Testis (tissue), 2 donors: ENCODE measurements at regions not wholly inside any gene's neighbourhood (a gene's known extent, or its start where the extent isn't known, plus 50 kb on each side); places are given as distances from the start of the nearest gene placed in this dataset.
A peak's percentile ranks its signal among the peaks of the same experiment; 100 is the strongest.
"Not testable (repeated sequence)": the region's sequence is repeated elsewhere in the genome, so short reads cannot be mapped to it uniquely, and the experiment has no call there.

Experiments used
- DNase-seq: peaks from one replicate; pipeline ENCODE4 v3.0.0-alpha.2; 2019
- H3K27ac ChIP-seq, 2 donors: fragments of 200-600 bp; sonication (generic); one replicate each; pipeline ENCODE4 v1.5.1; 2019
- H3K27me3 ChIP-seq: fragments of 200-600 bp; sonication (generic); one replicate; pipeline ENCODE4 v1.5.1; 2019
- H3K36me3 ChIP-seq: fragments of 200-600 bp; sonication (generic); one replicate; pipeline ENCODE4 v1.5.1; 2017; ENCODE audit warnings: low read depth; ENCODE audit errors: missing control alignments
- H3K4me1 ChIP-seq: fragments of 200-600 bp; sonication (generic); one replicate; pipeline ENCODE4 v1.5.1; 2019
- H3K4me3 ChIP-seq, 2 donors: fragments of 200-600 bp; sonication (generic); one replicate each; pipeline ENCODE4 v1.5.1; 2017 to 2019
- H3K9me3 ChIP-seq: fragments of 200-600 bp; sonication (generic); one replicate; pipeline ENCODE4 v1.5.1; 2017
- POLR2A ChIP-seq: fragments of 450-650 bp; IDR thresholded peaks from one replicate; pipeline ENCODE4 v1.6.1; 2017; ENCODE audit warnings: antibody characterized with exemption, mild to moderate bottlenecking, moderate library complexity
- WGBS, 2 donors: methylation state at CpG; one replicate each; pipeline ENCODE4 v1.1.5; 2018; 5-methylcytosine and 5-hydroxymethylcytosine counted together
- intact Hi-C: fragments of 100-400 bp; cut with DNase I; formaldehyde crosslinking; loops from one replicate; pipeline ENCODE4 v1.15.1; 2023; ENCODE audit warnings: low total_unique reads
- TF ChIP-seq, protein P1 (sequence below), 3 experiments: fragments of 450-650 bp in 2 of 3; fragments of 200-600 bp in 1 of 3; sonication (generic) in 1 of 3; IDR thresholded peaks; one replicate each; pipeline ENCODE4 v1.5.1; 2016 to 2019; ENCODE audit warnings: antibody characterized with exemption in 3 of 3, mild to moderate bottlenecking in 2 of 3, moderate library complexity in 1 of 3

DNA sequence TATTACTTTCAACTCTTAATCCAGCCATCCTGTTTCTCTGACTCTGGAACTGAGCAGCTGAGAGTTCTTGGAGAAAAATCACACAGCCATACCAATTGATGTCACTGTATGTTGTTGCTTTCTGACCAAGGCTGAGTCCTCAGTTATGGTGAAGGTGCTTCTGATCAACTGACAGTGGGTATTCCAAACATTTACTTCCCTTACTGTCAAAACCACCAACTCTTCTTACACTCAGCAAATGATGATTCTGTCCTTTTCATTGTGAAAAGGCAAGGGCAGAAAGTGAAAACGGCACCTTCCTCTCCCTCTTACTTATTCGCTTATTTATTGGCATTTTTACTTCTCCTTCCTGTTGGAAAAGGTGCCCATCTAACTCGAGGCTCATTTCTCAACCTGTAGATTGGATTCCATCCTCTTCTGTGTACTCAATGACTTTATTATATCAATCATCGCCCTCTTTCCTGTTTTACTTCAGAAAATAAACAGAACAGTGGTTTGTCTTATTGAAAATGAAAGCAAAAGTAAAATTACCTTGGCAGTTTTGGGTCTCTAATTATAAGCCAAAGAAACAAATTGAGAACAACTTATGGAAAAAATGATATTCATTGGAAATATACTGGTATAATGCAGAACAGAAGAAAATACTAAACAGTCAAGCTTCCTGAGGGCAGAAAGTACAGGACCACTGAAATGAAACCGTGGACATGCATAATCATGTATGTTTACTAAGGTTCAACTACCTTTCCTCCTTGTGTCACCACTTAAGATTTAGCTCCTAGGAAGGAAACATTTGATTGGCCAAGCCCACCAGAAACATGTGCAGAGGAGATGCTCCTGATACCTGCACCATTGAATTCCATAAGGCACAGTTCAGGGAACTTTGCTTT lies 104.5 kb upstream of the CHD1 start:
- intact Hi-C loops = loop anchor here (5.0 kb wide), 1 partner anchor 126 kb away; no protein-coding TSS in a partner anchor
- H3K36me3 ChIP-seq = no peaks in the 10 kb centered on the region

DNA sequence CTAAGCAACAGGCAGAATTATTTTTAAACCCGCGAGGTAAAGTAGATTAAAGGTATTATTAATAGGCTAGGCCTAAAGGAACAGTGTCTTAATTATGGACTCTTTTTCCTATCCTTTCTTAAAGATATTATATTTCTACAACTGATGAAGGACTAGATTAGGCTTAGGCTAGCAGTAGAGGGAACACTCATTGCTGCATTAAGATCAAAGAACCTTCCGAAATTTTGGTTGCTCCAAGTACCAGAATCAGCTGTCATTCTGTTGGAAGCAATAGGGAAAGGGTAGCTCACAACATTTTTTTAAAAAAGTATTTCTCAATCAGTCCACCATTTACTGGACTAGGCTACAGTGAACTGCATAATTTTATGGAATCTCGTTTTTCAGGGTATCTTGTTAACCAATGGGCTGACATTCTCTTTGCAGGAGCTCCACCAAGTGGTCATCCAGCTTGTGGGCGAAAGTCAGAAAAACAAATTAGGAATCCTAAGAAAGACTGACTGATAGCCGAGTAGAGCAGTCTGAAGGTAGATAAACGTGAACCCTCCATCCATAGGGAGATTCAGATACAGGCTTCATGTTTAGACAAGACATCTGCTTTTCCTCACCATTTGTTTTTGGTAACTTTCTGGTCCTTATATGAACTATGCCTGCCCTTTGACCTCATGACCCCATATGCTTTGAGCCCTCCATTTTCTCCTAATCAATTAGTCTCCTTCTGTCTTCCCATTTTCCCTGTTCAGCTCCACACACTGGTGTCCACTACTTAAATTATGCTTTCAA lies 103.6 kb upstream of the CHD1 start:
- intact Hi-C loops = loop anchor here (5.0 kb wide), 1 partner anchor 125 kb away; no protein-coding TSS in a partner anchor
- Histone ChIP-seq H3K27ac (no peak overlapping the region), H3K9me3 (no peaks in the 10 kb centered on the region), H3K4me3 (no peak overlapping the region), H3K4me1 (no peaks in the 10 kb centered on the region), H3K36me3 (no peaks in the 10 kb centered on the region), H3K27me3 (no peaks in the 10 kb centered on the region)
- peak; percentile 79 for DNase-seq
- 48 to 61% methylated on average over 7 of the region's 7 CpGs for WGBS, 2 donors
- TF ChIP-seq, protein P1, sequence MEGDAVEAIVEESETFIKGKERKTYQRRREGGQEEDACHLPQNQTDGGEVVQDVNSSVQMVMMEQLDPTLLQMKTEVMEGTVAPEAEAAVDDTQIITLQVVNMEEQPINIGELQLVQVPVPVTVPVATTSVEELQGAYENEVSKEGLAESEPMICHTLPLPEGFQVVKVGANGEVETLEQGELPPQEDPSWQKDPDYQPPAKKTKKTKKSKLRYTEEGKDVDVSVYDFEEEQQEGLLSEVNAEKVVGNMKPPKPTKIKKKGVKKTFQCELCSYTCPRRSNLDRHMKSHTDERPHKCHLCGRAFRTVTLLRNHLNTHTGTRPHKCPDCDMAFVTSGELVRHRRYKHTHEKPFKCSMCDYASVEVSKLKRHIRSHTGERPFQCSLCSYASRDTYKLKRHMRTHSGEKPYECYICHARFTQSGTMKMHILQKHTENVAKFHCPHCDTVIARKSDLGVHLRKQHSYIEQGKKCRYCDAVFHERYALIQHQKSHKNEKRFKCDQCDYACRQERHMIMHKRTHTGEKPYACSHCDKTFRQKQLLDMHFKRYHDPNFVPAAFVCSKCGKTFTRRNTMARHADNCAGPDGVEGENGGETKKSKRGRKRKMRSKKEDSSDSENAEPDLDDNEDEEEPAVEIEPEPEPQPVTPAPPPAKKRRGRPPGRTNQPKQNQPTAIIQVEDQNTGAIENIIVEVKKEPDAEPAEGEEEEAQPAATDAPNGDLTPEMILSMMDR (IDR thresholded peaks at IDR 0.05) = peak; percentile 35 to 66 (median 63)
- TF ChIP-seq POLR2A = no peak

More for the DNA sequence above, 104.5 kb upstream of the CHD1 start:
- H3K4me1 ChIP-seq = no peaks in the 10 kb centered on the region
- 50 to 54% methylated on average over 5 of the region's 5 CpGs for WGBS, 2 donors
- peak overlapping the region in 1 of 2 donors; percentile 4 for H3K4me3 ChIP-seq
- no peaks in the 10 kb centered on the region for H3K9me3 ChIP-seq
- H3K27ac ChIP-seq = no peak overlapping the region
- TF ChIP-seq POLR2A = no peak
- H3K27me3 ChIP-seq = no peaks in the 10 kb centered on the region
- DNase-seq = no peak

DNA sequence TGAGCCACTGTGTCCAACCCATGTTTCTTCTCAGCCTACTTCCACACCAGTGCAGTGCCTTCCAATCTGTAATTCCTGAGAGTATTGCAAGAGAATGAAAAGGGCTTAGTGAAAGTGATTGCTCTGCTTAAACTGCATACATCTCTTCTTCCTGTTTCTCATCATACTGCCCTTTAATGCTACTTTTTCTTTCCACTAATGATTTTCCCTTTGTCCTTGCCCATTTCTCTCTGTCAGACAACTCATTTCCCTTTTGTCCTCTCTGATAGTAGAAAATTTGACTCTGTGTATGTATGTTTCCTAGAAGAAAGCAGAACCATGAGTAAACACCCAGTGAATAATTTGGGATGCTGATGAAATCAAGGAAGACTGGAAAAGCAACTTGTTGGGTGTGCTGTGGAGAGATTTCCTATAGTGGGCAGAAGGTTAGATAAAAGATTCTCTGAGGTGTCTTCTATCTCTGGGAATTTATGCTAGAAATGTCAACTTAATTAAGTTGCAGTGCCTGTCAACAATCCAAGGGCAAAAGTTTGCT lies 102.2 kb upstream of the CHD1 start:
- no peak overlapping the region for H3K4me3 ChIP-seq
- no peaks in the 10 kb centered on the region for H3K9me3 ChIP-seq
- no peaks in the 10 kb centered on the region for H3K27me3 ChIP-seq
- intact Hi-C loops = loop anchor here (5.0 kb wide), 1 partner anchor 124 kb away; no protein-coding TSS in a partner anchor
- DNase-seq = no peak
- H3K4me1 ChIP-seq = no peaks in the 10 kb centered on the region
- H3K36me3 ChIP-seq = no peaks in the 10 kb centered on the region
- H3K27ac ChIP-seq = no peak overlapping the region
- no peak for TF ChIP-seq POLR2A
- TF ChIP-seq, protein P1 (IDR thresholded peaks at IDR 0.05) = no peak

DNA sequence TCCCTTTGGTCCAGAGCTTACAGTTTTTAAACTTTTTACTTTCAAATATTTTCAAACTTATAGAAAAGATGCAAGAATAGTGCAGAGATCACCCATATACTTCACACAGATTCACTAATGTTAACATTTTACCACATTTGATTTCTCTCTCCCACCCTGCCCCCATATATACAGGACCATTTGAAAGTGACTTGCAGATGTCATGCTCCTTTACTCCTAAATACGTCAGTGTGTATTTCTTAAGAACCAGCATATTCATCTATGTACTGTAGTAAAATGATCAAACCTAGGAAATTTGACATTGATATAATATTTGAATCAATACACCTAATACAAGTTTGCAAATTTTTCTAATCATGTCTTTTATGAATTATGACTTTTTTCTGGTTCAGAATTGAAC lies 100.4 kb upstream of the CHD1 start:
- WGBS, 2 donors = 88 to 97% methylated on average over 1 of the region's 1 CpG
- no peak for DNase-seq
- intact Hi-C loops = no loop called here
- Histone ChIP-seq H3K4me1 (no peaks in the 10 kb centered on the region), H3K27ac (no peak overlapping the region), H3K36me3 (no peaks in the 10 kb centered on the region), H3K9me3 (no peaks in the 10 kb centered on the region), H3K27me3 (no peaks in the 10 kb centered on the region), H3K4me3 (no peak overlapping the region)
- TF ChIP-seq, protein P1 (IDR thresholded peaks at IDR 0.05) = no peak
- TF ChIP-seq POLR2A = no peak

DNA sequence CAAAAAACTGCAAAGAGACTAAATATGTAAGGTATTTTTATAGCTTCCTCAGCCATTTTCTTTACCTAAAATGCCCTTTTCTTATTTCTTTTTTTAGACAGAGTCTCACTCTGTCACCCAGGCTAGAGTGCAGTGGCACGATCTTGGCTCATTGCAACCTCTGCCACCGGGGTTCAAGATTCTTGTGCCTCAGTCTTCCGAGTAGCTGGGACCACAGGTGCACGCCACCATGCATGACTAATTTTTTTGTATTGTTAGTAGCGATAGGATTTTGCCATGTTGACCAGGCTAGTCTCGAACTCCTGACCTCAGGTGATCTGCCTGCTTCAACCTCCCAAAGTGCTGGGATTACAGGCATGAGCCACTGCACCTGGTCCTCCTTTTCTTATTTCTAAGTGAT lies 99.4 kb upstream of the CHD1 start:
- H3K4me1 ChIP-seq, H3K27ac ChIP-seq, H3K27me3 ChIP-seq, H3K9me3 ChIP-seq, H3K4me3 ChIP-seq, intact Hi-C loops, DNase-seq, H3K36me3 ChIP-seq: not testable (repeated sequence)
- WGBS, 2 donors = 96 to 99% methylated on average over 6 of the region's 6 CpGs
